Neural crest cell (in vitro differentiated cells): ENCODE measurements at regions not wholly inside any gene's neighbourhood (a gene's known extent, or its start where the extent isn't known, plus 50 kb on each side); places are given as distances from the start of the nearest gene placed in this dataset.

Experiments used
- DNase-seq: peaks from one replicate; pipeline ENCODE4 v3.0.0; 2021; ENCODE audit warnings: low read depth, mixed read lengths, low spot score
- H3K27ac Mint-ChIP-seq: one replicate; pipeline ENCODE4 v1.8.0; 2021; ENCODE audit warnings: mild to moderate bottlenecking, mixed read lengths; ENCODE audit not compliant: unreplicated experiment
- H3K27me3 Mint-ChIP-seq: 2 replicates; pipeline ENCODE4 v1.8.0; 2021; ENCODE audit warnings: low read depth, mild to moderate bottlenecking, mixed read lengths
- H3K36me3 Mint-ChIP-seq: 2 replicates; pipeline ENCODE4 v1.8.0; 2021; ENCODE audit warnings: low read depth, mild to moderate bottlenecking, mixed read lengths
- H3K4me1 Mint-ChIP-seq: 2 replicates; pipeline ENCODE4 v1.8.0; 2021; ENCODE audit warnings: mixed read lengths
- H3K4me3 Mint-ChIP-seq: one replicate; pipeline ENCODE4 v1.8.0; 2021; ENCODE audit warnings: mild to moderate bottlenecking, mixed read lengths
- H3K9me3 Mint-ChIP-seq: 2 replicates; pipeline ENCODE4 v1.8.0; 2021; ENCODE audit warnings: mixed read lengths
- TF ChIP-seq, protein P1 (sequence below): fragments of 200-600 bp; sonication (generic); conservative IDR thresholded peaks from 2 replicates; pipeline ENCODE4 v1.5.0; 2021; ENCODE audit warnings: antibody characterized with exemption, mild to moderate bottlenecking

DNA sequence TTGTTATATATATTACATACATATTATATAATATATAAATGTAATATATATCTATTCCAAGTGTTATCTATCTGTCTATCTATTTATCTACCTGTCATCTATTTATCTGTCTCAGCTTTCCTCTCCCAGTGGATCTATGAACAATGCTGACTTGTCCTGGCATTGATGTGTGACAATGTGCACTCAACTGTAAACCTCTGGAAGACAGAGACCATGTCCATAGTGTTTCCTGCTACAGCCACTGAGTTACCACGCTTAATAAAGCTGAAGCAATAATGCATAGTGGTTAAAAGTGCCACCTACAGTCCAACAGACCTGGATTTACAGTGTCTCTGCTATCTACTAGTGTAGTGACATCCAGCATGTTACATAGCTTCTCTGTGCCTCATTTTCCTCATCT is 57.2 kb upstream of the TMED7 start:
- H3K36me3 Mint-ChIP-seq, result no peaks in the 10 kb centered on the region

More for the DNA sequence above, 57.2 kb upstream of the TMED7 start:
- TF ChIP-seq, protein P1, sequence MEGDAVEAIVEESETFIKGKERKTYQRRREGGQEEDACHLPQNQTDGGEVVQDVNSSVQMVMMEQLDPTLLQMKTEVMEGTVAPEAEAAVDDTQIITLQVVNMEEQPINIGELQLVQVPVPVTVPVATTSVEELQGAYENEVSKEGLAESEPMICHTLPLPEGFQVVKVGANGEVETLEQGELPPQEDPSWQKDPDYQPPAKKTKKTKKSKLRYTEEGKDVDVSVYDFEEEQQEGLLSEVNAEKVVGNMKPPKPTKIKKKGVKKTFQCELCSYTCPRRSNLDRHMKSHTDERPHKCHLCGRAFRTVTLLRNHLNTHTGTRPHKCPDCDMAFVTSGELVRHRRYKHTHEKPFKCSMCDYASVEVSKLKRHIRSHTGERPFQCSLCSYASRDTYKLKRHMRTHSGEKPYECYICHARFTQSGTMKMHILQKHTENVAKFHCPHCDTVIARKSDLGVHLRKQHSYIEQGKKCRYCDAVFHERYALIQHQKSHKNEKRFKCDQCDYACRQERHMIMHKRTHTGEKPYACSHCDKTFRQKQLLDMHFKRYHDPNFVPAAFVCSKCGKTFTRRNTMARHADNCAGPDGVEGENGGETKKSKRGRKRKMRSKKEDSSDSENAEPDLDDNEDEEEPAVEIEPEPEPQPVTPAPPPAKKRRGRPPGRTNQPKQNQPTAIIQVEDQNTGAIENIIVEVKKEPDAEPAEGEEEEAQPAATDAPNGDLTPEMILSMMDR, result no peak
- Mint-ChIP-seq H3K27me3 (peaks cover 2% of the 10 kb centered on the region), H3K4me3 (no peak overlapping the region), H3K4me1 (no peaks in the 10 kb centered on the region), H3K9me3 (no peaks in the 10 kb centered on the region), H3K27ac (no peak overlapping the region)
- no peak for DNase-seq
